Medulla oblongata (tissue), 1 donor: ENCODE measurements at regions not wholly inside any gene's neighbourhood (a gene's known extent, or its start where the extent isn't known, plus 50 kb on each side); places are given as distances from the start of the nearest gene placed in this dataset.

Experiments
- DNase-seq: peaks from one replicate; pipeline ENCODE4 v3.0.0-alpha.2; 2015; ENCODE audit errors: extremely low spot score

GRCh38 chr11:29353833-29354232 is 663.0 kb downstream of the KCNA4 start:
- no peak for DNase-seq

GRCh38 chr11:29352273-29352795 is 664.5 kb downstream of the KCNA4 start:
- no peak for DNase-seq

GRCh38 chr11:29351301-29351873 is 665.4 kb downstream of the KCNA4 start:
- DNase-seq, result no peak

- DNase-seq, result peak; percentile 64
Observed at GRCh38 chr11:29343465-29344333, 673.1 kb downstream of the KCNA4 start.

- DNase-seq, result no peak
Observed at GRCh38 chr11:29336727-29337575, 679.9 kb downstream of the KCNA4 start.

- no peak for DNase-seq
Observed at GRCh38 chr11:29334776-29335130, 682.1 kb downstream of the KCNA4 start.

GRCh38 chr11:29333993-29334775 is 682.6 kb downstream of the KCNA4 start:
- peak; percentile 32 for DNase-seq

GRCh38 chr11:29331451-29332010 is 685.3 kb downstream of the KCNA4 start:
- no peak for DNase-seq

GRCh38 chr11:29328961-29329441 is 687.8 kb downstream of the KCNA4 start:
- DNase-seq, result peak; percentile 30

- DNase-seq, result no peak
Observed at GRCh38 chr11:29327891-29328290, 688.9 kb downstream of the KCNA4 start.

GRCh38 chr11:29326757-29327156 is 690.1 kb downstream of the KCNA4 start:
- no peak for DNase-seq

GRCh38 chr11:29324328-29324727 is 692.5 kb downstream of the KCNA4 start:
- DNase-seq, result no peak

GRCh38 chr11:29321293-29322132 is 695.3 kb downstream of the KCNA4 start:
- no peak for DNase-seq

- no peak for DNase-seq
Observed at GRCh38 chr11:29320196-29320595, 696.6 kb downstream of the KCNA4 start.

GRCh38 chr11:29319210-29319609 is 697.6 kb downstream of the KCNA4 start:
- no peak for DNase-seq

- no peak for DNase-seq
Observed at GRCh38 chr11:29318134-29318845, 698.5 kb downstream of the KCNA4 start.

- DNase-seq, result no peak
Observed at GRCh38 chr11:29317694-29318093, 699.1 kb downstream of the KCNA4 start.

- no peak for DNase-seq
Observed at GRCh38 chr11:29315275-29315674, 701.6 kb downstream of the KCNA4 start.

GRCh38 chr11:29314211-29314610 is 702.6 kb downstream of the KCNA4 start:
- no peak for DNase-seq
